SK-N-SH (cell line): ENCODE measurements at regions not wholly inside any gene's neighbourhood (a gene's known extent, or its start where the extent isn't known, plus 50 kb on each side); places are given as distances from the start of the nearest gene placed in this dataset.

Source experiments
- CHD2 ChIP-seq: fragments of 150-350 bp; IDR thresholded peaks from 2 replicates; pipeline ENCODE4 v1.6.1; 2018; ENCODE audit warnings: low read length; ENCODE audit not compliant: partially characterized antibody
- CTCF ChIP-seq: fragments of 200-600 bp; sonication (generic); IDR thresholded peaks from 2 replicates; pipeline ENCODE4 v1.6.1; 2017; ENCODE audit warnings: antibody characterized with exemption, mild to moderate bottlenecking, moderate library complexity
- POLR2AphosphoS5 ChIP-seq: IDR thresholded peaks from 2 replicates; pipeline ENCODE4 v1.6.1; 2012; ENCODE audit warnings: low read depth, low read length
- RFX5 ChIP-seq: IDR thresholded peaks from 2 replicates; pipeline ENCODE4 v1.6.1; 2012; ENCODE audit warnings: mild to moderate bottlenecking, improper control_type of control experiment, low read length
- YY1 ChIP-seq: IDR thresholded peaks from 2 replicates; pipeline ENCODE4 v1.4.0; 2012; ENCODE audit warnings: low read depth, mild to moderate bottlenecking

- TF ChIP-seq YY1 (no peak), CTCF (no peak), CHD2 (no peak), RFX5 (no peak), POLR2AphosphoS5 (no peak)
Measured at GRCh38 chr10:106317554-106317953, 847.0 kb downstream of the SORCS1 start.
